Loucy (cell line): ENCODE measurements at regions not wholly inside any gene's neighbourhood (a gene's known extent, or its start where the extent isn't known, plus 50 kb on each side); places are given as distances from the start of the nearest gene placed in this dataset.

Experiments used
- EZH2phosphoT487 ChIP-seq: fragments of 200-600 bp; IDR thresholded peaks from 2 replicates; pipeline ENCODE4 v1.6.1; 2018; ENCODE audit warnings: antibody characterized with exemption, mild to moderate bottlenecking, moderate library complexity, borderline replicate concordance
- TF ChIP-seq, protein P1 (sequence below): fragments of 200-600 bp; sonication (generic); conservative IDR thresholded peaks from 2 replicates; pipeline ENCODE4 v1.5.1; 2014; ENCODE audit warnings: mild to moderate bottlenecking, antibody characterized with exemption, low read length

DNA sequence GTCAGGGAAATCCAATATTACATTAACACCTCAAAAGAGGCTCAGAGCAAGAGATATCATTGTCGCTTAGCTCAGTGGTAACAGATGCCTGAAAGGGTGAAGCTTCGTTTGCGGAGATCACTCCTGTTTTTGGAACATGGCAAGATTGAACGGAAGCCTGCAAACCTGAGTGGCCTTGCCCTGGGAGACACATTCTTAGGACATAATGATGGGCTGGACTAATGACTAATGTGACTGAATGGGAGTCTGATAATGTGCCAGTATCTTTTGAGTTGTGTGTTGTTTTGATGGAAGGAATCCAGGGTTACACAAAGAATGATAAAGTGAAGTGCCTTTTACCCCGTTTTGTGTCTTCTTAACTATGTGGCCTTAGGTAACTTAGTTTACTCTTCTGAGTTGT is 109.3 kb upstream of the IFNG-AS1 start:
- TF ChIP-seq, protein P1, sequence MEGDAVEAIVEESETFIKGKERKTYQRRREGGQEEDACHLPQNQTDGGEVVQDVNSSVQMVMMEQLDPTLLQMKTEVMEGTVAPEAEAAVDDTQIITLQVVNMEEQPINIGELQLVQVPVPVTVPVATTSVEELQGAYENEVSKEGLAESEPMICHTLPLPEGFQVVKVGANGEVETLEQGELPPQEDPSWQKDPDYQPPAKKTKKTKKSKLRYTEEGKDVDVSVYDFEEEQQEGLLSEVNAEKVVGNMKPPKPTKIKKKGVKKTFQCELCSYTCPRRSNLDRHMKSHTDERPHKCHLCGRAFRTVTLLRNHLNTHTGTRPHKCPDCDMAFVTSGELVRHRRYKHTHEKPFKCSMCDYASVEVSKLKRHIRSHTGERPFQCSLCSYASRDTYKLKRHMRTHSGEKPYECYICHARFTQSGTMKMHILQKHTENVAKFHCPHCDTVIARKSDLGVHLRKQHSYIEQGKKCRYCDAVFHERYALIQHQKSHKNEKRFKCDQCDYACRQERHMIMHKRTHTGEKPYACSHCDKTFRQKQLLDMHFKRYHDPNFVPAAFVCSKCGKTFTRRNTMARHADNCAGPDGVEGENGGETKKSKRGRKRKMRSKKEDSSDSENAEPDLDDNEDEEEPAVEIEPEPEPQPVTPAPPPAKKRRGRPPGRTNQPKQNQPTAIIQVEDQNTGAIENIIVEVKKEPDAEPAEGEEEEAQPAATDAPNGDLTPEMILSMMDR, result no peak
- no peak for TF ChIP-seq EZH2phosphoT487
